ENCODE measurements at regions not wholly inside any gene's neighbourhood (a gene's known extent, or its start where the extent isn't known, plus 50 kb on each side); places are given as distances from the start of the nearest gene placed in this dataset.
"Not testable (repeated sequence)": the region's sequence is repeated elsewhere in the genome, so short reads cannot be mapped to it uniquely, and the experiment has no call there.

DNA sequence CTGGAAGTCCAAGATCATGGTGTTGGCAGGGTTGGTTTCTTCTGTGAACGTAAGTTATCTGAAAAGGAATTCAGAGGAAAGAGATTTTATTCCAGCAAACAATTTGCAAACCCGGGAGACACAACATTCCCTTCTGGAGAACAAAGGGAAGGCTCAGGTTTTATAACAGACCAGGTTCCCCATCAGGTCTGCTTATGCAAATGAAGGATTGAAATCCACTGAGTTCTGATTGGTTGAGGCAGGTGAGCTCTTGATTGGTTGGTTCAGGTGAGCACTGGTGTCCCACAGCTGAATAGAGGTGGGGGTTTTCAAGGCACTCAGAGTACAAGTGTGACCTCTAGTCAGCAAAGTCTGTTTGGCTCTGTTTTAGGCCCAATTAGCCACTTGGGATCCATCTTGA is 1306.8 kb downstream of the TBC1D22A start:
- H3K27ac ChIP-seq, result no peak overlapping the region
- TF ChIP-seq, protein P1, sequence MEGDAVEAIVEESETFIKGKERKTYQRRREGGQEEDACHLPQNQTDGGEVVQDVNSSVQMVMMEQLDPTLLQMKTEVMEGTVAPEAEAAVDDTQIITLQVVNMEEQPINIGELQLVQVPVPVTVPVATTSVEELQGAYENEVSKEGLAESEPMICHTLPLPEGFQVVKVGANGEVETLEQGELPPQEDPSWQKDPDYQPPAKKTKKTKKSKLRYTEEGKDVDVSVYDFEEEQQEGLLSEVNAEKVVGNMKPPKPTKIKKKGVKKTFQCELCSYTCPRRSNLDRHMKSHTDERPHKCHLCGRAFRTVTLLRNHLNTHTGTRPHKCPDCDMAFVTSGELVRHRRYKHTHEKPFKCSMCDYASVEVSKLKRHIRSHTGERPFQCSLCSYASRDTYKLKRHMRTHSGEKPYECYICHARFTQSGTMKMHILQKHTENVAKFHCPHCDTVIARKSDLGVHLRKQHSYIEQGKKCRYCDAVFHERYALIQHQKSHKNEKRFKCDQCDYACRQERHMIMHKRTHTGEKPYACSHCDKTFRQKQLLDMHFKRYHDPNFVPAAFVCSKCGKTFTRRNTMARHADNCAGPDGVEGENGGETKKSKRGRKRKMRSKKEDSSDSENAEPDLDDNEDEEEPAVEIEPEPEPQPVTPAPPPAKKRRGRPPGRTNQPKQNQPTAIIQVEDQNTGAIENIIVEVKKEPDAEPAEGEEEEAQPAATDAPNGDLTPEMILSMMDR (IDR thresholded peaks at IDR 0.05), result no peak
- no peak for TF ChIP-seq ZFX (IDR thresholded peaks at IDR 0.05; ENCODE audit: borderline replicate concordance)

DNA sequence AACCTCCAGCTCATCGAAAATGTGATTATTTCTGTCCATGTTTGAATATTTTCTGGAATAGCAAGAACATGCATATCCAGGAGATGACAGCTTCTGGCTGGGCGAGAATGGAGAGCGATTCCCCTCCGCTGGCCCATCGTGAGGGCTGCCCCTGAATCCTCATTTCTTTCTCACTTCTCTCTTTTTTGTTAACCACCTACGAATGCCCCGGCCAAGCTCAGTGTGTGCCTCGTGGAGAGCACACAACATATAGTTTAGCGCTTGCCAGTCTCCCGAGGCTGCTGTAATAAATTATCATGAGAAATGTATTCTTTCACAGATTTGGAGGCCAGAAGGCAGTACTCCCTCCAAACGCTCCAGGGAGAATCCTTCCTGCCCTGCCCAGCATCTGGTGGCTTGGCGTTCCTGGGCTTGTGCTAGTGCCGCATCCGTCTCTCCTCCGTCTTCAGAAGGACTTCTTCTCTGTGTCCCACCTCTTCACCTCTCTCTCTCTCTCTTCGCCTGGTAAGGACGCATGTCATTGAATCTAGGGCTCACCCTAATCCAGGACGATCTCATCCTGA is 1306.0 kb downstream of the TBC1D22A start:
- H3K27ac ChIP-seq, result no peak overlapping the region
- TF ChIP-seq, protein P1 (IDR thresholded peaks at IDR 0.05), result no peak
- no peak for TF ChIP-seq ZFX (IDR thresholded peaks at IDR 0.05; ENCODE audit: borderline replicate concordance)

GRCh38 chr22:48065892-48066291 is 1303.4 kb downstream of the TBC1D22A start:
- TF ChIP-seq, protein P1 (IDR thresholded peaks at IDR 0.05), result no peak
- H3K27ac ChIP-seq, result no peak overlapping the region

- H3K27ac ChIP-seq, result no peak overlapping the region
- TF ChIP-seq ZFX (IDR thresholded peaks at IDR 0.05; ENCODE audit: borderline replicate concordance), result no peak
- TF ChIP-seq, protein P1 (IDR thresholded peaks at IDR 0.05), result no peak
Observed at GRCh38 chr22:48061726-48062125, 1299.3 kb downstream of the TBC1D22A start.

- H3K27ac ChIP-seq, result no peak overlapping the region
- TF ChIP-seq, protein P1 (IDR thresholded peaks at IDR 0.05), result no peak
- no peak for TF ChIP-seq ZFX (IDR thresholded peaks at IDR 0.05; ENCODE audit: borderline replicate concordance)
Observed at GRCh38 chr22:48060266-48060665, 1297.8 kb downstream of the TBC1D22A start.

GRCh38 chr22:48059521-48059920 is 1297.1 kb downstream of the TBC1D22A start:
- not testable (repeated sequence) for H3K27ac ChIP-seq

GRCh38 chr22:48057116-48057835 is 1294.8 kb downstream of the TBC1D22A start:
- H3K27ac ChIP-seq, result no peak overlapping the region
- TF ChIP-seq, protein P1 (IDR thresholded peaks at IDR 0.05), result no peak
- TF ChIP-seq ZFX (IDR thresholded peaks at IDR 0.05; ENCODE audit: borderline replicate concordance), result no peak
